Keratinocyte (primary cell): ENCODE measurements at regions not wholly inside any gene's neighbourhood (a gene's known extent, or its start where the extent isn't known, plus 50 kb on each side); places are given as distances from the start of the nearest gene placed in this dataset.
A peak's percentile ranks its signal among the peaks of the same experiment; 100 is the strongest.

Experiments used
- DNase-seq: peaks from one replicate; pipeline ENCODE4 v3.0.0-alpha.2; 2011; ENCODE audit warnings: low read depth, missing footprints, low spot score
- FAIRE-seq: peaks from 2 replicates; lab custom pipeline; 2011; peaks lifted over from hg19 to GRCh38; lab: Jason Lieb, UNC
- H2AFZ ChIP-seq: 2 replicates; pipeline ENCODE4 v1.6.0; 2012; ENCODE audit warnings: low read length, control low read depth, inconsistent platforms; ENCODE audit not compliant: control insufficient read depth
- H3K27ac ChIP-seq: 2 replicates; pipeline ENCODE4 v1.5.1; 2011; ENCODE audit warnings: low read length; ENCODE audit not compliant: control insufficient read depth, insufficient read depth
- H3K27me3 ChIP-seq: 3 replicates; pipeline ENCODE4 v1.6.0; 2011; ENCODE audit warnings: low read length; ENCODE audit not compliant: control insufficient read depth, insufficient read depth; ENCODE audit errors: extremely low read depth
- H3K36me3 ChIP-seq, 2 experiments: 2 replicates in 1 of 2; 3 replicates in 1 of 2; pipeline ENCODE4 v1.5.1; 2011; ENCODE audit warnings: low read length in 2 of 2, mild to moderate bottlenecking in 1 of 2; ENCODE audit not compliant: control insufficient read depth in 2 of 2, insufficient read depth in 2 of 2; ENCODE audit errors: extremely low read depth in 1 of 2
- H3K4me1 ChIP-seq: 3 replicates; pipeline ENCODE4 v1.5.1; 2011; ENCODE audit warnings: low read length; ENCODE audit not compliant: control insufficient read depth, insufficient read depth; ENCODE audit errors: extremely low read depth
- H3K4me2 ChIP-seq: 3 replicates; pipeline ENCODE4 v1.6.0; 2011; ENCODE audit warnings: low read depth, low read length; ENCODE audit not compliant: control insufficient read depth, insufficient read depth; ENCODE audit errors: extremely low read depth
- H3K4me3 ChIP-seq, 3 experiments: fragments of 200-600 bp in 1 of 3; sonication (generic) in 1 of 3; 2 replicates in 2 of 3; 3 replicates in 1 of 3; pipeline ENCODE4 v1.5.1; 2011 to 2016; ENCODE audit warnings: low read length in 3 of 3, mild to moderate bottlenecking in 3 of 3, control low read depth in 2 of 3, inconsistent platforms in 1 of 3, low read depth in 1 of 3, mixed read lengths in 1 of 3, mixed run types in 1 of 3, moderate library complexity in 1 of 3; ENCODE audit not compliant: control insufficient read depth in 2 of 3, insufficient read depth in 2 of 3; ENCODE audit errors: extremely low read depth in 1 of 3
- H3K79me2 ChIP-seq: 2 replicates; pipeline ENCODE4 v1.6.0; 2012; ENCODE audit warnings: low read length; ENCODE audit not compliant: control insufficient read depth, insufficient read depth
- H3K9ac ChIP-seq: 3 replicates; pipeline ENCODE4 v1.6.0; 2011; ENCODE audit warnings: low read length; ENCODE audit not compliant: control insufficient read depth, insufficient read depth; ENCODE audit errors: extremely low read depth
- H3K9me1 ChIP-seq: 3 replicates; pipeline ENCODE4 v1.6.0; 2011; ENCODE audit warnings: low read length; ENCODE audit not compliant: control insufficient read depth, insufficient read depth; ENCODE audit errors: extremely low read depth
- H3K9me3 ChIP-seq: 2 replicates; pipeline ENCODE4 v1.5.1; 2012; ENCODE audit warnings: low read depth, low read length; ENCODE audit not compliant: control insufficient read depth
- H4K20me1 ChIP-seq: 3 replicates; pipeline ENCODE4 v1.6.0; 2011; ENCODE audit warnings: low read length; ENCODE audit not compliant: control insufficient read depth, insufficient read depth; ENCODE audit errors: extremely low read depth
- CTCF ChIP-seq, 3 experiments: IDR thresholded peaks in 1 of 3; conservative IDR thresholded peaks in 1 of 3; optimal IDR thresholded peaks in 1 of 3; 2 replicates in 2 of 3; 3 replicates in 1 of 3; pipeline versions ENCODE3 to v1.5.1; 2011; ENCODE audit warnings: low read length in 3 of 3, mild to moderate bottlenecking in 3 of 3, moderate library complexity in 2 of 3, control low read depth in 1 of 3, inconsistent platforms in 1 of 3; ENCODE audit not compliant: insufficient read depth in 2 of 3; ENCODE audit errors: extremely low read depth in 1 of 3
- EZH2 ChIP-seq: IDR thresholded peaks from one replicate; pipeline ENCODE4 v1.6.1; 2012; ENCODE audit warnings: inconsistent platforms, mild to moderate bottlenecking, low read length, moderate library complexity
- dilution Hi-C: fragments of 300-500 bp; cut with MboI; formaldehyde crosslinking; loops from one replicate; pipeline ENCODE4 v1.7.0; 2020; ENCODE audit warnings: low sequenced_read_pairs; ENCODE audit not compliant: extremely low pct_ligation_motif_present

- Histone ChIP-seq H3K36me3 (no peaks in the 10 kb centered on the region), H3K4me2 (no peak overlapping the region), H3K9me1 (no peaks in the 10 kb centered on the region), H3K4me3 (no peak overlapping the region), H3K9ac (no peak overlapping the region), H4K20me1 (no peaks in the 10 kb centered on the region), H3K27ac (no peak overlapping the region), H3K4me1 (peaks cover 12% of the 10 kb centered on the region), H2AFZ (no peak overlapping the region), H3K27me3 (no peaks in the 10 kb centered on the region), H3K79me2 (no peaks in the 10 kb centered on the region), H3K9me3 (no peaks in the 10 kb centered on the region)
- TF ChIP-seq EZH2 (no peak), CTCF (optimal IDR thresholded peaks at IDR 0.05 in 1 of 3, IDR thresholded peaks at IDR 0.05 in 1 of 3, conservative IDR thresholded peaks at IDR 0.05 in 1 of 3; ENCODE audit: extremely low read depth in 1 of 3, insufficient read depth in 2 of 3, low read length in 3 of 3) (no peak)
- FAIRE-seq (no peak), DNase-seq (no peak)
- dilution Hi-C loops = no loop called here
Observed at GRCh38 chr2:60371681-60372080, 181.8 kb downstream of the BCL11A start.

- no peak overlapping the region for H3K9ac ChIP-seq
- no peaks in the 10 kb centered on the region for H3K36me3 ChIP-seq
- no peaks in the 10 kb centered on the region for H3K9me3 ChIP-seq
- peak overlapping the region; percentile 66 for H2AFZ ChIP-seq
- H3K4me3 ChIP-seq = no peak overlapping the region
- H3K9me1 ChIP-seq = no peaks in the 10 kb centered on the region
- no peak for TF ChIP-seq CTCF (optimal IDR thresholded peaks at IDR 0.05 in 1 of 3, IDR thresholded peaks at IDR 0.05 in 1 of 3, conservative IDR thresholded peaks at IDR 0.05 in 1 of 3; ENCODE audit: extremely low read depth in 1 of 3, insufficient read depth in 2 of 3, low read length in 3 of 3)
- TF ChIP-seq EZH2 = no peak
- H4K20me1 ChIP-seq = no peaks in the 10 kb centered on the region
- dilution Hi-C loops = no loop called here
- H3K27ac ChIP-seq = no peak overlapping the region
- no peaks in the 10 kb centered on the region for H3K27me3 ChIP-seq
- no peak for DNase-seq
- H3K4me1 ChIP-seq = peaks cover 12% of the 10 kb centered on the region
- peak overlapping the region; percentile 59 for H3K4me2 ChIP-seq
- peak; percentile 39 for FAIRE-seq
- H3K79me2 ChIP-seq = no peaks in the 10 kb centered on the region
Observed at GRCh38 chr2:60371219-60371618, 182.2 kb downstream of the BCL11A start.
